Activated B cell treated with CpG ODN at 0.5 μM for 24 hours (primary cell): ENCODE measurements at regions not wholly inside any gene's neighbourhood (a gene's known extent, or its start where the extent isn't known, plus 50 kb on each side); places are given as distances from the start of the nearest gene placed in this dataset.

Experiments used
- ATAC-seq: fragments of 200-7000 bp; cut with Tn5 transposase; one replicate; pipeline ENCODE4 v1.10.0; 2021; ENCODE audit warnings: low read depth, mild to moderate bottlenecking, moderate library complexity
- CTCF ChIA-PET: fragments of 350-600 bp; sonication (Branson Sonifier 250); formaldehyde crosslinking; loops from one replicate; lab custom pipeline; 2021; ENCODE audit warnings: antibody characterized with exemption; lab: Charles Lee
- POLR2A ChIA-PET: fragments of 350-600 bp; sonication (Branson Sonifier 250); formaldehyde crosslinking; loops from one replicate; lab custom pipeline; 2021; ENCODE audit warnings: antibody characterized with exemption; lab: Charles Lee
- DNase-seq: peaks from one replicate; pipeline ENCODE4 v3.0.0; 2022
- H3K27ac Mint-ChIP-seq: one replicate; pipeline ENCODE4 v1.8.0; 2020; ENCODE audit warnings: mixed read lengths
- H3K27me3 Mint-ChIP-seq: one replicate; pipeline ENCODE4 v1.8.0; 2021; ENCODE audit warnings: mixed read lengths
- H3K36me3 Mint-ChIP-seq: one replicate; pipeline ENCODE4 v1.8.0; 2021; ENCODE audit warnings: low read depth, mixed read lengths
- H3K4me1 Mint-ChIP-seq: one replicate; pipeline ENCODE4 v1.8.0; 2021; ENCODE audit warnings: mixed read lengths
- H3K4me3 Mint-ChIP-seq: one replicate; pipeline ENCODE4 v1.8.0; 2020; ENCODE audit warnings: mild to moderate bottlenecking, mixed read lengths
- H3K9me3 Mint-ChIP-seq: one replicate; pipeline ENCODE4 v1.8.0; 2020; ENCODE audit warnings: mixed read lengths
- CTCF ChIP-seq: fragments of 200-600 bp; IDR thresholded peaks from one replicate; pipeline ENCODE4 v1.8.0; 2022; ENCODE audit warnings: antibody characterized with exemption, mild to moderate bottlenecking
- intact Hi-C: fragments of 100-400 bp; cut with micrococcal nuclease; formaldehyde crosslinking; loops from one replicate; pipeline ENCODE4 v1.15.1; 2024

GRCh38 chr3:109210501-109210900, 74.0 kb downstream of the C3orf85 start:
- ChIA-PET CTCF (no interaction called here), POLR2A (no interaction called here)
- no peak overlapping the region for H3K4me3 Mint-ChIP-seq
- ATAC-seq (no peak), DNase-seq (no peak)
- H3K36me3 Mint-ChIP-seq = no peaks in the 10 kb centered on the region
- no peaks in the 10 kb centered on the region for H3K4me1 Mint-ChIP-seq
- no peak for TF ChIP-seq CTCF
- no peaks in the 10 kb centered on the region for H3K9me3 Mint-ChIP-seq
- no peak overlapping the region for H3K27ac Mint-ChIP-seq
- intact Hi-C loops = no loop called here
- H3K27me3 Mint-ChIP-seq = no peaks in the 10 kb centered on the region

GRCh38 chr3:109211941-109212340, 75.4 kb downstream of the C3orf85 start:
- Mint-ChIP-seq H3K36me3 (no peaks in the 10 kb centered on the region), H3K4me1 (no peaks in the 10 kb centered on the region), H3K27ac (no peak overlapping the region), H3K9me3 (peaks cover 2% of the 10 kb centered on the region), H3K4me3 (no peak overlapping the region), H3K27me3 (no peaks in the 10 kb centered on the region)
- no peak for DNase-seq
- ChIA-PET POLR2A (no interaction called here), CTCF (no interaction called here)
- ATAC-seq = no peak
- intact Hi-C loops = no loop called here
- TF ChIP-seq CTCF = no peak

- ATAC-seq (no peak), DNase-seq (no peak)
- intact Hi-C loops = no loop called here
- POLR2A ChIA-PET = no interaction called here
- H3K27me3 Mint-ChIP-seq = no peaks in the 10 kb centered on the region
- H3K9me3 Mint-ChIP-seq = peaks cover 2% of the 10 kb centered on the region
- no peak overlapping the region for H3K4me3 Mint-ChIP-seq
- TF ChIP-seq CTCF = no peak
- CTCF ChIA-PET = no interaction called here
- H3K36me3 Mint-ChIP-seq = no peaks in the 10 kb centered on the region
- H3K27ac Mint-ChIP-seq = no peak overlapping the region
- H3K4me1 Mint-ChIP-seq = no peaks in the 10 kb centered on the region
Measured at GRCh38 chr3:109213321-109213720, 76.8 kb downstream of the C3orf85 start.

GRCh38 chr3:109224333-109224732, 87.8 kb downstream of the C3orf85 start:
- Mint-ChIP-seq H3K27ac (no peak overlapping the region), H3K9me3 (no peaks in the 10 kb centered on the region), H3K27me3 (no peaks in the 10 kb centered on the region), H3K4me1 (no peaks in the 10 kb centered on the region), H3K4me3 (no peak overlapping the region), H3K36me3 (no peaks in the 10 kb centered on the region)
- POLR2A ChIA-PET = no interaction called here
- CTCF ChIA-PET = no interaction called here
- intact Hi-C loops = loop anchor here (10.0 kb wide), 2 partner anchors 200 to 740 kb away; no protein-coding TSS in a partner anchor
- ATAC-seq (no peak), DNase-seq (no peak)
- no peak for TF ChIP-seq CTCF

GRCh38 chr3:109225516-109225915, 89.0 kb downstream of the C3orf85 start:
- no peak overlapping the region for H3K27ac Mint-ChIP-seq
- POLR2A ChIA-PET = no interaction called here
- H3K9me3 Mint-ChIP-seq = no peaks in the 10 kb centered on the region
- no peaks in the 10 kb centered on the region for H3K4me1 Mint-ChIP-seq
- no peaks in the 10 kb centered on the region for H3K27me3 Mint-ChIP-seq
- CTCF ChIA-PET = no interaction called here
- no peak for TF ChIP-seq CTCF
- ATAC-seq = no peak
- H3K4me3 Mint-ChIP-seq = no peak overlapping the region
- no peaks in the 10 kb centered on the region for H3K36me3 Mint-ChIP-seq
- DNase-seq = no peak
- intact Hi-C loops = loop anchor here (10.0 kb wide), 2 partner anchors 201 to 741 kb away; no protein-coding TSS in a partner anchor
